Stimulated activated CD8-positive, alpha-beta memory T cell treated with anti-CD3 and anti-CD28 coated beads, Interleukin-7, amount 100 ng/mL, for 48 hours (primary cell): ENCODE measurements at regions not wholly inside any gene's neighbourhood (a gene's known extent, or its start where the extent isn't known, plus 50 kb on each side); places are given as distances from the start of the nearest gene placed in this dataset.
A peak's percentile ranks its signal among the peaks of the same experiment; 100 is the strongest.

ENCODE experiments used
- DNase-seq, 2 donors: peaks; one replicate each; pipeline ENCODE4 v3.0.0-alpha.2; 2020; ENCODE audit warnings: low read depth in 1 of 2; ENCODE audit errors: extremely low read depth in 1 of 2

- no peak for DNase-seq
Observed at GRCh38 chr3:24639481-24640329, 145.1 kb upstream of the THRB start.

GRCh38 chr3:24640330-24640877 is 145.8 kb upstream of the THRB start:
- DNase-seq, result no peak

- no peak for DNase-seq
Observed at GRCh38 chr3:24641628-24642027, 147.0 kb upstream of the THRB start.

GRCh38 chr3:24645047-24645446 is 150.4 kb upstream of the THRB start:
- no peak for DNase-seq

- DNase-seq, result no peak
Observed at GRCh38 chr3:24646790-24647189, 152.1 kb upstream of the THRB start.

GRCh38 chr3:24648063-24648462 is 153.4 kb upstream of the THRB start:
- no peak for DNase-seq

- DNase-seq, result no peak
Observed at GRCh38 chr3:24650839-24651238, 156.2 kb upstream of the THRB start.

GRCh38 chr3:24657870-24658510 is 163.3 kb upstream of the THRB start:
- DNase-seq, result no peak

GRCh38 chr3:24661175-24661584 is 166.5 kb upstream of the THRB start:
- DNase-seq, result no peak

GRCh38 chr3:24662449-24663345 is 168.0 kb upstream of the THRB start:
- DNase-seq, result no peak

- DNase-seq, result no peak
Observed at GRCh38 chr3:24663406-24663805, 168.8 kb upstream of the THRB start.

GRCh38 chr3:24668039-24668438 is 173.4 kb upstream of the THRB start:
- DNase-seq, result no peak

GRCh38 chr3:24670871-24671270 is 176.2 kb upstream of the THRB start:
- no peak for DNase-seq

GRCh38 chr3:24673596-24673995 is 178.9 kb upstream of the THRB start:
- no peak for DNase-seq

GRCh38 chr3:24674261-24674660 is 179.6 kb upstream of the THRB start:
- DNase-seq, result no peak

- DNase-seq, result no peak
Observed at GRCh38 chr3:24678021-24678420, 183.4 kb upstream of the THRB start.

- peak; percentile 6 to 34 for DNase-seq
Observed at GRCh38 chr3:24678421-24678865, 183.8 kb upstream of the THRB start.

- no peak for DNase-seq
Observed at GRCh38 chr3:24679429-24679828, 184.8 kb upstream of the THRB start.

GRCh38 chr3:24680214-24680967 is 185.7 kb upstream of the THRB start:
- peak; percentile 16 to 22 for DNase-seq

GRCh38 chr3:24682141-24682547 is 187.5 kb upstream of the THRB start:
- DNase-seq, result no peak
